NCI-H1417 (cell line): ENCODE measurements at regions not wholly inside any gene's neighbourhood (a gene's known extent, or its start where the extent isn't known, plus 50 kb on each side); places are given as distances from the start of the nearest gene placed in this dataset.

Source experiments
- DNase-seq, 3 experiments: peaks; one replicate each; lab custom pipeline; 2025; lab: John Stamatoyannopoulos, UW

DNA sequence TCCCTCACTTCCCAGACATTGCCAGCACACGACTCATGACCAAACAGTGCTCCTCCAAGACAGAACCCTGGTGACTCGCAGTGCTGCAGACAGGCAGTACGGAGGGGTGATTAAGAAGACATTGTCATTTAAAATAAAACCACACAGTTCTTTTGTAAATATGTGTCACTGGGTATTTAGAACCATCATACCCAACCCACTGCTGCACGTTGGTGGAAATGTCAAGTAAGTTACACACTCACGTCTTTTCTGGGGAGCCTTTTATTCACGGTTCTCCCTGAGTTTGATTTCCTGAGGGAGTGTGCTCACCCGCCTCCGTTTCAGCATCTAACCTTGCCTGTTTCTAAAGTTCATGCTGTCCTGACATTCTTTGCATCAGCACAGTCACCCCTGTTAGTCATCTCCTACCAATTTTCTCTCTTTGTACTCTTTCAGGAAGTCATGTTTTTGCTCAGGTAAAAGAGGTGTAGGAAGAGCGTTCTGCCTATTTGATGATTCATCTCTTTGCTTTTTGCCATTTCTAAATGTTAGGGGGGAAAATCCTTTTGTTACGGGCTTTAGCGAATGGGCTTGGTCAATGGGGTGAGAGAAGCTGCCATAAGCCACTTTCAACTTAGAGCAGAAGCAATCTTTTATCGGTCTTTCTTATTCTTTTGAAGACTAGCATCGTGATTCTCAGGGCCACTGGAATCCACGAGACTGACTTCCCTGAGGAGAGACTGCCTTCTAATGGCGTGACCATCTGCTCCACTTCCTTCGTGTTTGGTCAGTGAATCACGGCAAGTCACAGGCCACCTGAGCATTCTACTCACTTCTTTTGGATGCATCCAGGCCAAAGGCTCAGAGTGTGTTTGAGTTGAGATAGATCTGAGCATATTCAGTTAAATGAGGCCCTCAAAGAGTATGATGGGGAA is 512.8 kb upstream of the JARID2 start:
- DNase-seq, result no peak

DNA sequence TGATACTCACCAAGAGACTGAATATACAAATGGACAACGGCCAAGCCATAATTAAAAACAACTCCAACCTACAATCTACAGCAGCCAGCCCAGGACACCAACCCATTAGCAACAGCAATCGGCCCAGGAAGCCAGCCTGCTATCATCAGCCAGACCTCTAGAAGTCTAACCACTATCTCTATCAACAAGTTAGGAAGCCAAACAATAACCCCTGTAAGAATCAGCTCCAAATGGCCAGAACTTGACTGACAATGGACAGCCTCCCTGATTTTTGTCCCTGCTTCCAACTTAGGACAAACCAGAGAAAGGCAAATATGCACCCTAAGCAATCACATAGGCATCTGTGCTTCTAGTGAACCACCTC is 511.8 kb upstream of the JARID2 start:
- no peak for DNase-seq

- no peak for DNase-seq
Observed at GRCh38 chr6:14734416-14735340, 511.2 kb upstream of the JARID2 start.

GRCh38 chr6:14735956-14736486 is 509.8 kb upstream of the JARID2 start:
- no peak for DNase-seq

GRCh38 chr6:14736554-14736953 is 509.3 kb upstream of the JARID2 start:
- DNase-seq, result no peak

- no peak for DNase-seq
Observed at GRCh38 chr6:14738497-14738896, 507.4 kb upstream of the JARID2 start.

DNA sequence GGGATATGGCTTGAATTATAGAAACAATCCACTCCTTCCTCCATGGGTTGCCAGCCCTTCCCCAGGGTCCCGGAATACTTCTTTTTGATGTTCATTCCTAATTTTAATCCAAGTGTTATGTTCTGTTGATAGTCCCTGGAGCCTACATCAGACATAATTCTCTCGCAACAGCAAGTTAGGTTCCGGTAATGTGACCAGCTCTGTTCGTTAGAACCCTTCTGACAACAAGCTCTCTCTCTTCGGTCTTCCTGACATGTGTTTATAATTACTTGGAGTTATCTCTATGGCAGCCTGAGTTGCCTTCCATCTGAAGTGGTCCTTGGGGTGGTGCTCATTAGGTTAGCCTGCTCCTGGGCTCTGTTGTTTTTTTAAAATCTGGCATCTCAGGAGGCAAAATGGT is 506.9 kb upstream of the JARID2 start:
- DNase-seq, result peak in 2 of 3 experiments; percentile 5 to 17

DNA sequence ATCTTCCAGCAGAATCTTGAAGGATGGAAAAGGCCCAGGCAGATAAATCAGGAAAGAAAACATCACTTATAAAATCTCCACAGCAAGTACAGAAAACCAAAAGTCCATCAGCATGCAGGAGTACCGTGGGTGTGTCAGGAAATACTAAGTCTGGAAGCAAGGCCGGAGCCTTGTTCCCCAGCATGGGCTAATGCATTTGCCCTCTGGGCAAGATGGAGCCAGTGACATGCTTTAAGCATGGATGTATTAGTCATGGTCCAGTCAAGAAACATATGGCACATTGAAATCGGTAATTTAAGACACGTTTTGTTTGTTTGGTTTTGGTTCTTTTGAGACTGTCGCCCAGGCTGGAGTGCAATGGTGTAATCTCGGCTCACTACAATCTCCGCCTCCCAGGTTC is 506.0 kb upstream of the JARID2 start:
- DNase-seq, result no peak

DNA sequence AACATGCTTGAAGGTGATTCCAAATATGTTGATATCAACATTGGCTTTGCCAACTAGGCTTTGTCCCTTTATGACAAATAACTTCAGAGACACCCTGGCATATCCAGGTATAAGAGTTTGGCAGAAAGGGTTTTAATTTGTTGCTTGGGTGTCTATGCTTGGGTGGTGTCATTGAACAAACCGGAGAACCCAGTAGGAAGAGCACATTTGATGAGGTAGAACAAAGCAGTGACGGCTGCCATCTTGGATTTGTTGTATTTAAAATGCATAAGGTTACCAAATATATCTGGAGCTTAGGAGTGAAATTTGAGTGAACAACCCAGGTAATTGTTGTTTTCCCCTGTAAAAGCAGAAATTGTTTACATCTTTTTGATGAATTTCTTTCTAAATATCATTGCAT is 503.7 kb upstream of the JARID2 start:
- DNase-seq, result no peak

DNA sequence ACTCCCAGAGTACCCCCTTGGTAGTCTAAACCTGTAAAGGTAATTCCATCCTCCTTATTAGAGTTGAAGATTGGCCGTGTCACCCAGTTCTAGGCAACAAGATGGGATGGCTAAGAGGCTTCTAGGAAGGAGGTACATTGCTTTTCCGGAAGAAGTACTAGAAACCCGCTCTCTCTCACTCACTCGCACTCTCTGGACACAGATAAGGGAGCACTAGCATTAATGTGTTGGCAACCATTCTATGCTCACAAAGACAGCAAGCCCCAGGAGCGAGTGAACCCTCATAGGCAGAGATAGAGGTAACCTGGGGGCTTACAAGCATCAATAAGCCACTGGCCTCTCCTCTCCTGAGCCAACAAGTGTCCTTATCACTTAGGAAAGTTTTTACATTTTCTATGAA is 503.2 kb upstream of the JARID2 start:
- no peak for DNase-seq

DNA sequence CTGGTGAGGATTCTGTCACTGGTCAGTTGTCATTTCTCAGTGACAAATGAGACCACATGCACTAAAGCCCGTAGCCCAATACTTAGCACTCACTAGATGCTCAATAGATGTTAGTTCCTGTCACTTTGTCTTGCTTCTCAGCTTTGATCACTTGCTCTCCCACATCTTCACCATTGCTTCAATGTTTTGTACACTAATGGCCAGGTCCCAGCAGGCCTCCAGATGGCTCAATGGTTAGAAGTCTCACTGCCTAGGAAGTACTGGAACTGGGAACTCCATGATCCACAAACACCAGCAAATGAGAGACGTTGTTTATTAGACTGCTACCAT is 502.8 kb upstream of the JARID2 start:
- no peak for DNase-seq

DNA sequence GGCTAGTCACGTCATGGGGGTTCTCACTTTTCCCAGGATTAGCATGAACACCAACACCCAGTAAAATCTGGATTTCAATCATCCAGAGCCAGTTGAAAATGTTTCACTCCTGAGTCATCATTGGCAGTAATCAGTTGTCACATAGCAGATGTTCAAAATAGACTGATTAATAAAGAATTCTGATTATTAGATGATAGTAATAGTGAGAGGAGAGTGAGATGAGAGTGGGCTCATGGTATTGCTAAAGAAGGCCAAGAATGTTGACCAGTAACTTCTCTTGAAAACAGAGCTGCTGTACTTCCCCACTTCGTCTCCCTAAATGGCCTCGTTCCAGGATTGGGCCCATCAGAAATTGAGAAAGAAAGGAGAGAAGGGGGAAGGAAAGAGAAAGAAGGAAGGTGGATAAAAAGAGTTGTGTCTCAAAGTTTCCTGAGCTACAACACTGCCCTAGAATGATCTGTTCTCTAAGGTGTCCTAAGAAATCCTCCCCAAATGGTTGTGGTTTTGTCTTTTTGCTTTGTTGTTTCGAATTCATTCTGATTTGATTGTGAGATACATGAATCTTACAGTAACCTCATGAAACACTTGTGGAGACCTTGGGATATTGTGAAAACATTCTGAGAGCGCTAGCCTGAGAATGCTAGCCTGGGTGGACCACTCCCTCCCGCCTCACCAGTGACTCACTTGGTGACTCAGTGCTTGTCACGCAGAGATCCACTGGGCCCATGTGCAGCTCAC is 502.2 kb upstream of the JARID2 start:
- DNase-seq, result no peak

DNA sequence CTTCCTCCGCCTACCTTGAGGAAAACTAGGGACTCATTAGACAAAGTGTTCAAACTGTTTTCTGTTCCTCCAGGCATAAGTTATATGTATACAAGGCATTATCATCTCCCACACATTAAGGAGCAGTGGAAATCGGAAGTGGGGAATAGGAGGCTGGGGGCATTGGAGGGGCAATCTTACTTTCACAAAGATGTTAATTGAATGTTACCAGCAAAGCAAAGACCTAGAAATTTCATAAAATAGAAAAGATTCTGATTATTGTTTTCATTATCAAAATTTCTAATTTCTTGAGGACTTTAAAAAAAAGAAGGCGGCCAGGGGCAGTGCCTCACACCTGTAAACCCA is 501.7 kb upstream of the JARID2 start:
- DNase-seq, result no peak

- DNase-seq, result no peak
Observed at GRCh38 chr6:14746139-14746837, 499.6 kb upstream of the JARID2 start.

- DNase-seq, result no peak
Observed at GRCh38 chr6:14747881-14748520, 497.9 kb upstream of the JARID2 start.

DNA sequence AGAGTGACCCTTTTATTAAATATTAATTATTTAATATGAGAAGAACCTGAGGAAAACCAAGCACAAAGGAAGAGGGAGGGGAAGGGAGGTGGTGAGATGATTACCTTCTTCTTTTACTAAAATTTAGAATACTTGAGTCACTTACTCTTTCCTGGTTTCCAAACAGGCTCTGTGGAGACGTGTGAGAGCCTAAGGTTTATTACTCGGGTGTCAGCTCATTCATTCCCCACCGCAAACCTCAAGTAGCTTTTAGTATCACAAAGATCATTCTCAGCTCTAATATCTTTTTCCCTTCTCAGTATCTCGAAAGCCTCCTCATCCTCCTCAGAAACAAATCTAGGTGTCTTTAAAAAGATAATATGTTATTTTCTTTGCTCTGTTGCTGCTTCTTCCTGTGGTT is 497.2 kb upstream of the JARID2 start:
- no peak for DNase-seq

- DNase-seq, result peak in 1 of 3 experiments; percentile 28
Observed at GRCh38 chr6:14750059-14750661, 495.7 kb upstream of the JARID2 start.

GRCh38 chr6:14751645-14752175 is 494.2 kb upstream of the JARID2 start:
- no peak for DNase-seq

DNA sequence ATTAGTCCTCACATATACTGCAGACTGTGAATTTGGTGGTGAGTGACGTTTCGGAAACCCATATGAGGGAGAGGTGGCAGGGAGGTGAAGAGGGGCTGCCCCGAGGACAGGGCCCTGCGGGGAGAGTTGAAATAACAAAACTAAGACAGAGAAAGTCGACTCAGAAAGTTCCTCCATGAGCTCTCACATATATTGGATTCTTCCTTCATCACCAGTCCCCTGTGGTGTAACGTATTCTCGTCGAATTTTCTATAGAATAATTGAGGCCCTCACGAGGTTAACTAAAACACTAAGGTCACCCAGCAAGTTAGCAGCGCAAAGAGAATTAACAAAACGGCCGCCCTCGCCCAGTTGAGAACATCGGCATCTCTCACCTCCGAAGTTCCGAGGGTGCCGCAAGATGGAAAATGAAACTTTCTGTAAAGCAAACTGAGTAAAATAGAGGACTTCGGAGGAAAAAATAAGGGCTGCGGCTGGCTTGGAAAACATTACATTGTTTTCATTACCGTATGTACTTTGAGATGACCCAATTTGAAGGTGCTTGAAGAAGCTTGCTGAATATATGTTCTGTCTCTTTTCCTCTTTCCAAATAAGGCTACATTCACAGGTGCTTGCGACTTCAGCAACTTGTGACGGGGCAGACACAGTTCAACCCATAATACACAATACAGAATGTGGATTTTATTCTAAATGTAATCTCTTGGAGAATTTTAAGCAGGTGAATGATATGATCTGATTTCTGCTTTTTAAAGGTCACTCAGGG is 490.9 kb upstream of the JARID2 start:
- no peak for DNase-seq

DNA sequence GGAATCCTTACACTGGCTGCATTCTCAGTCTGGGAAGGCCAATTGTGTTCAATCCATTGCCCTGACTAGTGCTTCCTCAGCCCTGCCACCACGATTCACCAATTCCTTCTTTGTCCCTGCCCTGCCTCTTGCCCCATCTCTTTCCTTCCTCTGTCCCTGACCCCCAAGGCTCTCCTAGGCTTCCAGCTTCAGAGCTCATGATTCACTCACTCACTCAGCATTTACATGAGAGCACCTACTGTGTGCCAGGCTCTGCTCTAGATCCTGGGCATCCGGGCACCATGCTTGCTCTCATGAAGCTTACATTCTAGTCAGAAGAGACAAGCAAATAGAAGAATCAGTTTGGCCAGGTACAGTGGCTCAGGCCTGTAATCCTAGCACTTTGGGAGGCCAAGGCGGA is 489.5 kb upstream of the JARID2 start:
- DNase-seq, result no peak
